Stimulated activated CD8-positive, alpha-beta memory T cell treated with anti-CD3 and anti-CD28 coated beads, Interleukin-7, amount 100 ng/mL, for 4 hours (primary cell): ENCODE measurements at regions not wholly inside any gene's neighbourhood (a gene's known extent, or its start where the extent isn't known, plus 50 kb on each side); places are given as distances from the start of the nearest gene placed in this dataset.
"Not testable (repeated sequence)": the region's sequence is repeated elsewhere in the genome, so short reads cannot be mapped to it uniquely, and the experiment has no call there.

Experiments used
- DNase-seq, 2 donors: peaks; one replicate each; pipeline ENCODE4 v3.0.0-alpha.2; 2020; ENCODE audit warnings: low read depth in 2 of 2

- no peak for DNase-seq
These were observed 87.6 kb upstream of the TRABD2B start for GRCh38 chr1:48084826-48085225.

- DNase-seq: no peak
These were observed 85.2 kb upstream of the TRABD2B start for GRCh38 chr1:48082271-48082962.

- no peak for DNase-seq
These were observed 83.4 kb upstream of the TRABD2B start for GRCh38 chr1:48080331-48081255.

- no peak for DNase-seq
These were observed 81.9 kb upstream of the TRABD2B start for GRCh38 chr1:48079096-48079495.

- DNase-seq: no peak
These were observed 80.6 kb upstream of the TRABD2B start for GRCh38 chr1:48077795-48078222.

GRCh38 chr1:48076017-48076416 lies 78.8 kb upstream of the TRABD2B start:
- no peak for DNase-seq

- no peak for DNase-seq
These were observed 76.8 kb upstream of the TRABD2B start for GRCh38 chr1:48073798-48074530.

- no peak for DNase-seq
These were observed 74.3 kb upstream of the TRABD2B start for GRCh38 chr1:48071513-48071912.

GRCh38 chr1:48070396-48070750 lies 73.2 kb upstream of the TRABD2B start:
- DNase-seq: no peak

- no peak for DNase-seq
These were observed 72.6 kb upstream of the TRABD2B start for GRCh38 chr1:48069662-48070395.

GRCh38 chr1:48068206-48068605 lies 71.0 kb upstream of the TRABD2B start:
- no peak for DNase-seq

- DNase-seq: no peak
These were observed 69.8 kb upstream of the TRABD2B start for GRCh38 chr1:48066936-48067335.

GRCh38 chr1:48064693-48065092 lies 67.5 kb upstream of the TRABD2B start:
- not testable (repeated sequence) for DNase-seq

- no peak for DNase-seq
These were observed 65.2 kb upstream of the TRABD2B start for GRCh38 chr1:48062353-48062752.

GRCh38 chr1:48061162-48062136 lies 64.3 kb upstream of the TRABD2B start:
- DNase-seq: no peak

GRCh38 chr1:48059289-48059688 lies 62.1 kb upstream of the TRABD2B start:
- DNase-seq: no peak

- DNase-seq: no peak
These were observed 61.2 kb upstream of the TRABD2B start for GRCh38 chr1:48058135-48059025.

GRCh38 chr1:48057249-48057648 lies 60.1 kb upstream of the TRABD2B start:
- DNase-seq: no peak
